Panc1 (cell line): ENCODE measurements at regions not wholly inside any gene's neighbourhood (a gene's known extent, or its start where the extent isn't known, plus 50 kb on each side); places are given as distances from the start of the nearest gene placed in this dataset.

Experiments used
- CTCF ChIP-seq: fragments of 450-650 bp; IDR thresholded peaks from 2 replicates; pipeline ENCODE4 v1.5.1; 2017; ENCODE audit warnings: mild to moderate bottlenecking
- POLR2AphosphoS5 ChIP-seq: IDR thresholded peaks from 2 replicates; pipeline ENCODE4 v1.6.1; 2012; ENCODE audit warnings: mild to moderate bottlenecking, low read depth, low read length, moderate library complexity

- no peak for TF ChIP-seq CTCF
- no peak for TF ChIP-seq POLR2AphosphoS5
These were observed 50.0 kb downstream of the PITPNM2 start for GRCh38 chr12:123100882-123101281.
